ENCODE measurements at regions not wholly inside any gene's neighbourhood (a gene's known extent, or its start where the extent isn't known, plus 50 kb on each side); places are given as distances from the start of the nearest gene placed in this dataset.

DNA sequence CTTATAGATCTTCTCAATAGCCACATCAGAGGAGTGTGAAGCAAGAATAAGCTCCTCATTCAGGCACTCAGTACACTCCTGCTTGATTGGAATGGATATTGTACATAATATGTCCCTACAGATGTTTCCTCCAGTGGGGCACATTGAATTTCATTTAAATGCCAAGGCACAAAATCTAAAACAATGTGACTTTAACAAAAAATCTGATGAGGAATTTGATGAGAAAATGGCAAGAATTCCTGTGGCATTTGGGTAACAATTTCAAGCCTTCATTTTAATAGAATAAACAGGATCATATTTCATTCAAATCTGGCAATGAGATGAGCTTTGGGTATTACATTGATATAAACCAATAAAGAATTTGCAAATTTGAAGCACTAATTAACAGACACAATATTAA lies 307.7 kb upstream of the PKN2 start:
- no peak for DNase-seq (ENCODE audit: low spot score)

DNA sequence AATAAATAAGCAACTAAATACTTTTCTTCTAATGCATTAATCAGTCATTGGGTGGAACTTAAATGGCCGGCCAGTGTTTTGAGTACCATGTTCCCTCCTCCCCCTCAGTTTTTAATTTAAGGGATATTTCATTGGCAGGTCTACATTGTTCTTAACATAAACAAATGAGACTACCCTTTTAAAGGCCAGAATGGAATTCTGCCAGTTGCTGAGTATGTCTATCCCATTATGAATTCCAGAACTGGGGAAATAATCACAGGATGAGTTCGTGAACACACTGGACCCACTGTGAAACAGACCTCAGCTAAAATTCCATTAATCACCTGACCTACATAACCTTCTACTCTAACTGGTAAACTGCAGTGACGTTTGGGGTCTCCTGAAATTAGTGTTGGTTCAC lies 305.5 kb upstream of the PKN2 start:
- no peak for DNase-seq (ENCODE audit: low spot score)

DNA sequence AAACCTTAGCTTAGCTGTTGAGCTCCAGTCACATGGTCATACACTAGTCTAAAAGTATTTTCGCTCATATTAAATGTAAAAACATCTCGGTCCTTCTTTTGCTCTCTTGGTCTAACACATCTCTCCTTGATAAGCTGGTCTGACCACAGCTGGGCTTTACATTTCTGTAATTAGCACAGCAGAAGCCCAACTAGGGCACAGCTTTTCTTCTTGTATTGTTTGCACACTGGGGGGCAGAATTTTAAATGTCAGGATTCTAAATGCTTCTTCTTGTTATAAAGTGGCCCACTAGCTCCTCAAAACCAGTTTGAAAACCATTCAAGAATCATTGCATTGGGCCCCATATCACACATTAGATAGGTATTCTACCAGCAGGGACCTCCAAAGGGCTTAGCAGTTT lies 289.1 kb upstream of the PKN2 start:
- no peak for DNase-seq (ENCODE audit: low spot score)

DNA sequence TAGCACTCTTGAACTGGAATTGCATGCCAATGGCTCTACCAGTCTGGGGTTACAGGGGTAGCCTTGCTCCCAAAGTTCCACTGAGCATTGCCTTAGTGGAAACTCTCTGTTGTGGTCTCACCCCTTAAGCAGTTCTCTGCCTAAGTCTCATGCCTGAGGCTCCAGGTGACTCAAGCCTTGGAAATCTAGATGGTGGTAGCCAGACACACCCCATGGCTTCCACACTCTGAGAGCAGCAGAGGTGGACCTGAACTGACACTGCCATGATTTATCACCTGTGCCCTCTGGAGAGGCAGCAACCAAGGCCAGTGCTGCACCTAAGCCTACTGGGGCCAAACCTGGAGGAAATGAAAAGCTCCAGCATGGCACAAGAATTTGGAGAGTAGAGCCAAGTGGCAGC lies 285.7 kb upstream of the PKN2 start:
- no peak for DNase-seq (ENCODE audit: low spot score)

DNA sequence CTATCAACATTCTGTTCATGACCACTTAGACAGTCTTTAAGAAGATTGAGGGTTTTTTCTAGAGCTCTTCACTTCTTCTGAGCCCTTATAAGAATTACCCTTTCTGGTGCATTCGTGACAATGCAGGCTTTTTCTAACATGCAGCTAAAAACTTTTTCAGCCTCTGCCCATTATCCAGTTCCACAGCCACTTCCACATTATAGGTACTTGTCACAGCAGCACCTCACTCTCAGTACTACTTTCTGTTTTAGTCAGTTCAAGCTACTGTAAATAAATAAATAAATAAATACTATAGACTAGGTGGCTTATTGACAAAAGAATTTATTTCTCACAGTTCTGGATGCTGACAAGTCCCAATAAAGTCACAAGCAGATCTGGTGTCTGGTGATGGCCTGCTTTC lies 284.4 kb upstream of the PKN2 start:
- DNase-seq (ENCODE audit: low spot score), result no peak

DNA sequence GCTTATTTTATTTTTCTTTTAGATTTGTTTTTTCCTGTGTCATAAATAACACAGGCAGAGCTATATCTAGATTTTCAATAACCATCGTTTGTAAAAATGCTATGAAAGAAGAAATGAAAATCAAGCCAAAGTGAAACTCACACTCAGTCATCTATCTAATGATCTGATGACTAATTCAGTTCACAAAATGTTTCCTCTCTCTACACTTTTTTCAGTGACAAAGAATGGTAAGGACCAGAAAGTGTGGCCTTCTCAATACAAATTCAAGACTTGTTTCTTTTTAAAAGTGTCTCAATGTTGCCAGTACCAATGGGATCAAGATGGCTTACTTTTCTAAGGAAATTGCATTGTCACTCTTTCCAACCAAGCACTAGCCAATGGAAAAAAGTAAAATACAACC lies 282.8 kb upstream of the PKN2 start:
- DNase-seq (ENCODE audit: low spot score), result no peak

DNA sequence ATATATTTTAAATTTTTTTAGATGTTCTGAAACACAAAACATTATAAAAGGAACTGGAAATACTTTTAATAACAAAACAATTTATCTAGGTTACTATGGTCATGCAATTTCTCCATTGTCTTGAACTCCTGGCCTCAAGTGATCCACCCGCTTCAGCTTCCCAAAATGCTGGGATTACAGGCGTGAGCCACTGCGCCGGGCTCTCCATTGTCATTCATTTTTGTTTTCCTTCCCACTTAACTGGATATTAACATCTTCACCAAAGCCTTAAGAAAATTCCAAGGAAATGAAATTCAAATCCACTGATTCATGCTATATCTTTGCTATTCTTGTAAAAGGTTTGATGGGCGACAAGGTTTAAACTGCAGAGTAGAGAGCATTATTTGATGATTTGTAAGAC lies 279.5 kb upstream of the PKN2 start:
- no peak for DNase-seq (ENCODE audit: low spot score)

DNA sequence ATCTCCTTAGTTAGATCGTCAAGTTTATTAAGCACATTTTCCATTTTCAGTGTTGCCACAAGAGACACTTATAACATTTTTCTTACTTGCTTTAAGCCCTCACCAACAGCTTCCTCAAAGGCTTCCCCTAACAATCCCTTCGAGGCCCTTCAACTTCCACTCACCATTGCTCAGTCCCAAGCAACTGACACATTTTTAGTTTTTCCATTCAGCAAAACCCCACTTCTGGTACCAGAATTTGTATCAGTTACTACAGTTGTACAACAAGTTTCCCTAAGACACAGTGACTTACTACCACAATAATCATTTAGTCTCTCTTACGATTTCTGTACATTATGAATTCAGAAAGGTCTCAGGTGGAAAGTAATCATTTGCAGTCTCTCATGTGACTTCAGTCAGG lies 276.8 kb upstream of the PKN2 start:
- DNase-seq (ENCODE audit: low spot score), result no peak

DNA sequence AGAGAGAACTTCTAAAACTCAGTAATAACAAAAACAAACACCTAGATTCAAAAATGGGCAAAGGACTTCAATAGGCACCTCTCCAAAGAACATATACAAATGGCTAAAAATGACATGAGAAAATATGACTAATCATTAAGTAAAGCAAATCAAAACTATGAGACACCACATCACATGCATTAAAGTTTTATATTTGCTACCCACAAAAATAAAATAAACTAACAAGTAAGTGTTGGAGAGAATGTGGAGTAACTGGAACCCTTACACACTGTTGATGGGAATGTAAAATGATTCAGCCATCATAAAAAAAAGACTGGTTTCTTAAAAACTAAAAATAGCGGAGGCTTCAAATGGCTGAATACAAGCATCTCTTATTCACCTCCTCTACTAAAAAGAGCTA lies 262.1 kb upstream of the PKN2 start:
- no peak for DNase-seq (ENCODE audit: low spot score)

DNA sequence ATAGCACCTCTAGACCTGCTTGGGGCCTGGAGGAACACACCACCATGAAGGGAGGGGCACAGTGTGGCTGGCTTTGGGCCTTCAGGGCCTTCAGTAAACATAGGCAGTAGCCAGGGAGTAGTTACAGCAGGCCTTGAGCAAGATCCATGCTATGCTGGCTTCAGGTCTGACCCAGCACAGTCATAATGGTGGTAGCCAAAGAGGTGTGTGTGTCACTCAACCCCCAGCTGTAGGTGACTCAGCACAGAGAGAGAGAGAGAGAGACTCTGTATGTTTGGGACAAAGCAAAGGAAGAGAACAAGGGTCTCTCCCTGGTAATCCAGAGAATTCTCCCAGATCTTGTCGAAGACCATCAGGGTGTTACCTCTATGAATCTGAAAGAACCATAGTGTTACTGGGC lies 250.5 kb upstream of the PKN2 start:
- DNase-seq (ENCODE audit: low spot score), result no peak

DNA sequence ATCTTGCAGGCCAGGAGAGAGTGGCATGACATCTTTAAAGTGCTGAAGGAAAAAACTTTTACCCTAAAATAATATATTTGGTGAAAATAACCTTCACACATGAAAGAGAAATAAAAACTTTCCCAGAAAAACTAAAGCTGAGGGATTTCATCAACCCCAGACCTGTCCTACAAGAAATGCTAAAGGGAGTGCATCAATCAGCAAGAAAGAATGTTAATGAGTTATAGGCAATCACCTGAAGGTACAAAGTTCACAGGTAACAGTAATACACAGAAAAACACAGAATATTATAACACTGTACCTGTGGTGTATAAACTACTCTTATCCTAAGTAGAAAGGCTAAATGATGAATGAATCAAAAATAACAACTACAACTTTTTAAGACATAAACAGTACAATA lies 249.2 kb upstream of the PKN2 start:
- no peak for DNase-seq (ENCODE audit: low spot score)

DNA sequence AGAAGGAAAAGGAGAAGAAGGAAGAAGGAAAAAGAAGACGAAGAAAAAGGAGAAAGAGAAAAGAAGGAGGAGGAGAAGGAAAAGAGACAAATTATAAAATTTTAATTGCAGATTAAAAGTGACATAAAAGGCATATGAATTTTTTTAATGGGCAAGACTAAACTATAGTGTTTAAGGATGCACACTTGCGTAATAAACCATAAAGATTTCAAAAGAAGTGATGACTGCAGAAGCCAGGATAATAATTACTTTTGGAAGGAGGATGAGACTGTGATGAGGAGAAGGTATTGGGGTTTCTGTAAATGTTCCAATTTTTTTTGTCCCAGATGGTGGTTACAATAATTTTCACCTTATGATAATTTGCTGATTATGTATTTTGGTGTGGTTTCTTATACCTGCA lies 243.1 kb upstream of the PKN2 start:
- DNase-seq (ENCODE audit: low spot score), result no peak

DNA sequence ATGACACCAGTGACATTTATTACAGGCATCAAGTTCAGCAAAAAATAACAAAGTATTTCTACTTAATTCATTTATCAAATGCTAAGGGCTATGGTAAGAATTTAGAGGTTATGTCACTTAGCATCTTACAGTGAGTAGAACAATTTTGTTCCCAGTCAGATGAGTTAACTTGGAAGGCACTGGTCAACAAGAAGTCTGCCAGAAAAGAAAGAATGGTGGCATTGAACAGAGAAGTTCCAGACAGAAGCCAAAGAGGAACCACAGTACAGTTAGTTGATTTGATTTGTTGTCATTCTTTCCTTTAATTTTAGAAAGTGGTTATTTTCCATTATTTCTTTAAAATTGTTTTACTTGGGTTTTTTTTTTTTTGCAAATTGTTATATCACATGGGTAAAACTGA lies 232.2 kb upstream of the PKN2 start:
- DNase-seq (ENCODE audit: low spot score), result peak; percentile 77

DNA sequence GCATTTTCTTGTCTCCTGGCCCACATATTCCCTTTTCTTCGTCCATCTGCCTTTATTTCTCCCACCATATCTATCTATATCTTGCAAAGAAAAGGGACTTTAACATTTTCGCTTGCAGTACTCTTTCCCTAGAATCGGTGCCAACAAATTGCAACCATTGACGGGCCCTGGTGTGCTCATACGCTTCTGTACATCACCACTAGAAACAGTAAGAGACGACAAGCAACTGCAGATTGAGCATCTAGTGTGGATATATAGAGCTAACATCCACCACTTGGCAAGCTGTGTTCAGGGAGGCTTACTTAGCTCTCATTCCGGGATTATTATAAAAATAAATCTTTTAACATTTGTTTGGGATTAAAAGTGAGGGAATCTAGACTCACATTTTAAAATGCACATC lies 230.8 kb upstream of the PKN2 start:
- no peak for DNase-seq (ENCODE audit: low spot score)

DNA sequence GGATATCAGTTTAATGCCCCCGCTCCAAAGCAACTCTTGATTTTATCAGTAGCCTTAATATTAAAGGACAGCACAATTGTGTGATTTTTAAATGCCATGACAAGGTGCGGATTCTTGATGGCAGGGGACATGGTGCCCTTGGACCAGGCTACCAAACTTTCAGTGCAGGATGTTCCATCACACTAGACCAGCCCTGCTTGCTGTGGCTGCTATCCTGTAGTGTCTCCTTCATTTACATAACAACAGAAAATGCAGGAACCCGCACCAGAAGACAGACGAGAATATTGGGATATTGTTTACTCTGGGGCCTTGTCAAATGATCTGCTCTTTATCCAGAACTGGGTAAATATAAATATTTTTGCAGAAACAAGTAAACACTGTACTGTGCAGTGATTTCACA lies 229.3 kb upstream of the PKN2 start:
- DNase-seq (ENCODE audit: low spot score), result no peak

DNA sequence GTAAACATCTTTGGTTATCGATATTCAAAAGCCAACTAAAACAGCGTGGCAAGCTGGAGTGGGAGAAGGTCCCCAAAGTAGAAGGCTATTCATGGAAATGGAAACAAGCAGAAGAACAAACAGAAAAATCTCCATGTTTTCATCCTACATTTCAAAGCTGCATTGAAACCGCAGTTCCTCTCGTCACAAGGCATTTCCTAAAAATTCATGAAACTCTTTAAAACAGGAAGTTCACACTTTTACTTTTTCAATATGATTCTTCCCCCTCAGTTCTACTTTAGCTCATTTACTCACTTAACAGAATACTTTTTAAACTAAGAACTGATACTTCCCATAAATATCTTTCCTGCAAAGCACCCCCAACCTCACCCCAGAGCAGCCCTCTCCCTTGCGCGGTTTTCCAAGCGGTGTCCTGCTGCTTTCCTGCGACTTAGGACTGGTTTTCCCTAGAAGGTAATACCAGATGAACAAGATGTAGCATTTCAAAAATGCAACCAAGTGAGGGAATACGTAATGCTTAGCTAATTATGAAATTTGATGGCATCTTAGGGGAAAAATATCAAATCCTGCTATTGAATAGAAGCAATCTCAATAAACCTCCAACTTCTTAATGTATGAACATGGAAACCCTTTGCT lies 228.3 kb upstream of the PKN2 start:
- no peak for DNase-seq (ENCODE audit: low spot score)

DNA sequence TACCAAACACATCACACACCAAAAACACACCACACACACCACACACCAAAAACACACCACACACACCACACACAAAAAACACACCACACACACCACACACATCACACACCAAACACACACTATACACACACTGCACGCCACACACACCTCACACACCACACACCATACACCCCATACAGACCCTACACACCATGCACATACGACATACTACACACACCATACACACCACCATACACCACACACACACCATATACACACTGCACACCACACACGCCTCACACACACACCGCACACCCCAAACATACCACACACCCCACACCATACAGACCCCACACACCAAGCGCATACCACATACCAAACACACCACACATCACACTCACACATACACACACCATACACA lies 226.9 kb upstream of the PKN2 start:
- no peak for DNase-seq (ENCODE audit: low spot score)

DNA sequence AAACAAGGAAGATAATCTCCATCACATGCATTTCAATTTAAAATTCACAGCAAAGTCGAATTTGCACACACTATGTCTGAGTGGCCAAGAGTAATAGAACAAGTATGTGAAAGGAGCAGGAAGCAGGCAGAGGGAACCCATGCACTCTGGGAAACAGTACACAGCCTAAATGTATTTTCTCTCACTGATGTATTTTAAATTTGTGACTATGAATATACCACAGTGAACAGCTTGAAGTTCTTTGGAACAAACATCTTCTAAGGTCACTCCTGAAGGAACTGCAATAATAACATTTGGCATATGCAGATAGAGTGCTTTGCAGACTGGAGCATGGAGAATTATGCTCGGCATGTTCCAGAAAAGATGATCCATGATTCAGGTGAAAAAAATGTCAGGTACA lies 223.1 kb upstream of the PKN2 start:
- no peak for DNase-seq (ENCODE audit: low spot score)

DNA sequence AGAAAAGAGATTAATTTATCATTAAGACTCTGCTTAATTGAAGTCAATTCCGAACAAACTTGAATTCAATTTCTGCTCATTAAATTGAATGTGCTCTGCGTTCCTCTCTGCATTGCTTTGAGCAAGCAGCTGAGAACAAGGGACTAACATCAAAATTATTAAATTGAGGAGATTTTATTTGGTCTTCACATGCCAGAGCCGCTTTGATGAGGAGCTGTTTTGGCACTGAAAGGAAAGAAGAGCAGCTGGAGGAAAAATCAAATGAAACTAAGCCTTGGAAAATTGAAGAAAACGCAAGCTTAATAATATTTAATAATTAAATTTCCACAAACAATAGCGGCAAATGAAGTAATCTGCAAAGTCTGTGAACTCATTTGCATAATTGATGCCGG lies 222.0 kb upstream of the PKN2 start:
- no peak for DNase-seq (ENCODE audit: low spot score)

DNA sequence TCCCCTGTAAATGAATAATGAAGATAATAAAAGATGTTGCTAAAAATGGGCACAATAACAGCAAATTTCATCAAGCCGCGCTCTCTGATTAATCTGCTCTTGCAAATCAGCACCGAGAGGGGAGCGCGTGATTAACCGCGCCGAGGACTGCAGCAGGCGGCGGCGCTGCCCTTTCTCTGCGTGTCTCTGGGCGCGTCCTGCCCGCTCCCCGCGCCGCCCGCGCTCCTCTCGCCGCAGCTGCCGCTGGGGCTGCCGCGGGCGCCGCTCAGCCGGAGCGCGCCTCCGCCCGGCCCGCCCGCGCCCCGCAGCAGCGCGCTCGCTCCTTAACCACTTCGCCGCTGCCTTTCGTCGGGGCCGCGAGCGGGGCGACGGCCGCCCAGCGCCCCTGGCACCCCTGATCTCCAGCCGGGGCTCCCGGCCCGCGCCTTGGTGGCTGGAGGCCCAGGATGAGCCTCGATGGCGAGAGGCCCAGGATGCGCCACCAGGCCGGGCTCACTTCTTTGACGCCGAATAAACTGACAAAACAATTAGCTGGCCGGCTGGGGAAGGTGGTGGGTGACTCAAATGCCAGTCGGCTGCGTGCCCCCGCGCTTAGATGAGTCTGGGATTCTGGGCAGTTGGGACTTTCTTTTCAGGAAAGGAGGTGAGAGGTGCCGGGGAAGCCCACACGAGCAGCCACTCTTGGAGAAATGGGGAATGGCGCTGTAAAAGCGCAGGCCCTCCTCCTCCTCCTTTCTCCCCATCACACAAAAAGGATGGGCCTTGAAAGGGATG lies 221.4 kb upstream of the PKN2 start:
- DNase-seq (ENCODE audit: low spot score), result peak; percentile 86

DNA sequence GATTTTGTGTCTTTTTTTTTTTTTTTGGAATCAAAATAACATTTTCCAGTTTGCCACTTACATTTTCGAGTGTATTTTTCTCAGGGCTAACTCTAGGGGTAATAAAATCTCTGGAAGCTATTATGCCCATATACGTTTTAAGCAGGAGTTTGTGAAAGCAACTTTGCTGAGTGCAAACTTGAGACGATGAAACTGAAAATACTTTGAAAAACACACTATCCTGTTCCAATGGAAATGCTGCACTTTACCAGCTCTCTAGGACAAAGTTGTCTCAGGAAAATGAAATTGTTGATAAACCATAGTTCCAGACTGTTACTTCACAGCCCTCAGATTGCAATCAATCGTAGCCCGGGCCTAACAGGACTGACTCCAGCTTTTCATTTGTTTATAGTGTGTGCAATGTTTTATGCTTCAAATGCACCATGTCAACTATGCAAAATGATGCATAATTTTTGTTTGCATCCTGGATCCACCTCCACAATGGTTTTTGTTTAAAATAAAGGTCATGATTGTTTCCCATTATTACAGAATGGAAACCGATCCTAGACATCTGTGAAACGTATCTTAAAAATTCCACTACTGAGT lies 220.6 kb upstream of the PKN2 start:
- DNase-seq (ENCODE audit: low spot score), result no peak

DNA sequence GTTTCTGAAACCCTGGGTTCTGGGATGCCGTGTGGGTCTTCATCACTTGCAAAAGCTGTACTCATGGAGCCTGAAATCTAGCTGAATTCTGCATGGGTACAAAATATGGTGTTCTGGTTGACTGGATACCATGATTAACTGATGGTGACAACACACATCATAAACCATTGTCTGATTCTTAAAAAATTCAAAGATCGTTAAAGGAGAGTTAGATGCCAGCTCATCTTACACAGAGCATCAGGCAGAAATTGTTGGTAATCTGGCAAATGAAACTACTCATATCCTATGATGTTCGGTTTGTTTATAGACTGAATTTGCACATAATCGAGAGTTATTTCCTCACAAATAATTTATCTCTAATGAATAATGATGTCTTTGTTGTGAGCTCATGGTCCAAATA lies 218.1 kb upstream of the PKN2 start:
- no peak for DNase-seq (ENCODE audit: low spot score)

DNA sequence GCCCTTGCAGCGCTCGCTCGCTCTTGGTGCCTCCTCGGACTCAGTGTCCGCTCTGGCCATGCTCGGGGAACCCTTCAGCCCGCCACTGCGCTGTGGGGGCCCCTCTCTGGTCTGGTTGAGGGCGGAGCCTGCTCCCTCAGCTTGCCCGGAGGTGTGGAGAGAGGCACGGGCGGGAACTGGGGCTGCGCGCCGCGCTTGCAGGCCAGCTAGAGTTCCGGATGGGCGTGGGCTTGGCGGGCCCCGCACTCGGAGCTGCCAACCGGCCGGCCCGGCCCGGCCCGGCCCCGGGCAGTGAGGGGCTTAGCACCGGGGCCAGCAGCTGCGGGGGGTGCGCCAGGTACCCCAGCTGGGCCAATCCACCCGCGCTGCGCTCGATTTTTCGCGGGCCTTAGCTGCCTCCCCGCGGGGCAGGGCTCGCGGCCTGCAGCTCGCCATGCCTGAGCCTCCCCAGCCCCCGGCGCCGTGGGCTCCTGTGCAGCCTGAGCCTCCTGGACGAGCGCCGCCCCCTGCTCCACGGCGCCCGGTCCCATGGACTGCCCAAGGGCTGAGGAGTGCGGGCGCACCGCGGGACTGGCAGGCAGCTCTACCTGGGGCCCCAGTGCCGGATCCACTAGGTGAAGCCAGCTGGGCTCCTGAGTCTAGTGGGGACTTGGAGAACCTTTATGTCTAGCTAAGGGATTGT lies 217.0 kb upstream of the PKN2 start:
- DNase-seq (ENCODE audit: low spot score), result no peak
